Femur (tissue), 1 donor: ENCODE measurements at regions not wholly inside any gene's neighbourhood (a gene's known extent, or its start where the extent isn't known, plus 50 kb on each side); places are given as distances from the start of the nearest gene placed in this dataset.
"Not testable (repeated sequence)": the region's sequence is repeated elsewhere in the genome, so short reads cannot be mapped to it uniquely, and the experiment has no call there.

ENCODE experiments used
- DNase-seq: peaks from one replicate; pipeline ENCODE4 v3.0.0-alpha.2; 2017

DNA sequence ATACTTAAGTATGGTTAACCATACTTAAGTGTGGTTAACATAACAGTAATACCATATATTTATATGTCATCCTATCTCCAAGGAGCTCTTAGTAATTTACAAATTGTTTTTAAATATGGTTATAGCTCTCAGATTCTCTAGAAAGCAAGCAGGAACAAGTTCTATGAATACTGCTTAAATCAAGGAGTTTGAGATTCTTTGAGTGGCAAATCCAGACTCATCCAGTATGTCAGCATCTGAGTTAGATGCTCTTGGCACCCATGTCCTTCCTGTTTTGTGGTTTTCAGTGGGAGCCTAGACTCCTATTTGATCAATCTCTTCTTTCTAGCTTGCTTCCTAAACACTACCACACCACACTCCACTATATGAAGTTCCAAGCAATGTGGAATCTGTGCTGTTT, 114.7 kb upstream of the GDNF start:
- DNase-seq = no peak

- DNase-seq = no peak
These were observed 112.3 kb upstream of the GDNF start for GRCh38 chr5:37951946-37952721.

DNA sequence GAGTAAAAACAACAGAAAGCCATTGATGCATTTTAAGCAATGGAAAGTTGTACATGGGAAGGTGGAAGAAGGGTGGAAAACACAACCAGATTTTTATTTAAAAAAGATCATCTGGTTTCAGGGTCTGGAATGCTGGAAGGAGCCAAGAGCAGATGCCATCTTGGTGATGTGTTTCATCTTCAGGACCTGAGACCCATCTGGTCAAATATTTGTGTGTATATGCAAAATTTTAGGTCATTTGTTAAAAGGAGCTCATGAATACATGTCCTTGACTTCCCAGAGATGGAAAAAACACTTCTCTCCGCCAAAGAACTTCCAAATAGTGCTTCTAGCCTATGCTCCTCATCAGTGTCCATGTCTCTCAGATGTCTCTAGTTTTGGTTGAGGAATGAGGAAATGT, 110.6 kb upstream of the GDNF start:
- no peak for DNase-seq

DNA sequence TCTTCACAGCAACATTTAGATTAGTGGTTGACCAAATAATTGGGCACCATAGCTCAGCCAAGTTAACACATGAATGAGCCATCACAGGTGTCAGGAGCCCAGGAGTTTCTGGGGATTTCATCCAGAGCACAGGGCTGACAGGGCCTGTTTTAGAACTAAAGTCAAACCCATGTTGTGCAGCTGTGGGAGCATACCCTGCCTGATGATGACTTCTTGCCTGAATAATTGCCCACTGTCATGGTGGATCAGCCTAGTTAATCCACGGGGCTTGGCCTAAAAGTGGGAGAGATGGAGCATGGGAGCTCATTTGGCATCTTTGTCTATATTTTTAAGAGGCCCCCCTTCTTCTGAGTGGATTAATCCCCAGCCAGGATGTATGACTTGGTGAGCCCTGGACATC, 105.6 kb upstream of the GDNF start:
- DNase-seq = no peak

DNA sequence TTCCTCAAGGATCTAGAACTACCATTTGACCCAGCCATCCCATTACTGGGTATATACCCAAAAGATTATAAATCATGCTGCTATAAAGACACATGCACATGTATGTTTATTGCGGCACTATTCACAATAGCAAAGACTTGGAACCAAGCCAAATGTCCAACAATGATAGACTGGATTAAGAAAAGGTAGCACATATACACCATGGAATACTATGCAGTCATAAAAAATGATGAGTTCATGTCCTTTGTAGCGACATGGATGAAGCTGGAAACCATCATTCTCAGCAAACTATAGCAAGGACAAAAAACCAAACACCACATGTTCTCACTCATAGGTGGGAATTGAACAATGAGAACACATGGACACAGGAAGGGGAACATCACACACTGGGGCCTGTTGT, 103.3 kb upstream of the GDNF start:
- DNase-seq = not testable (repeated sequence)

DNA sequence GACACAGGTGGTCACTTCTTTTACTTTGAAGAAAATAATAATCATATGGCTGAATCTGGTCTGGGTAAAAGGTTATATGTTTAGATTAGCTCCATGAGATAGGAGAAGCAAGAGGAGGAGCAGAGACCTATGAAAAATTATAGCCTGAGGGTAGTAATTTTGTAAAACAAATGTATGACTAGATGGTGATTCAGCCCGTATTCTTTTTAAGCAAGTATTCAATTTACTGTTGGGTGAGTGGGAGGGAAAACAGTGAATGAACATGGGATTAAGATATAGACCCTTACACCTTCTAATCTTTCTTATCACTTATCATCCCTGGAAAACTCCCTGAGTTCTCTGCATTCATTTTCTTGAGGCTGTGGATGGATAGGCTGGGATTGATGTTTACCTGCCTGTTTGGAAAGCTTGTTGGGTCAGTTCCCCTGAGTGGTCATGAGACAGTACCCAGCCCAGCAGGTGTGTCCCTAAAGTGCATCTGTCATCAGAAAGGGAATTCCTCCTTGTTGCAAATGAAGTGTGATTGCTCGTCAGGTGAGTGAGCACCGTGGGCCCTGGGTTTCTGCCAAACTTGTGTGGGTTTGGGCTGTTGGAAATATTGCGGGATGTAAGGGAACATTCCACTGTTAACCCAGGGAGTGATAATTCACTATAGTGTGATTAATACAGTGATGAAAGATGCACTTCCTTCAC, 101.2 kb upstream of the GDNF start:
- DNase-seq = no peak

GRCh38 chr5:37938861-37939260, 99.0 kb upstream of the GDNF start:
- DNase-seq = no peak

DNA sequence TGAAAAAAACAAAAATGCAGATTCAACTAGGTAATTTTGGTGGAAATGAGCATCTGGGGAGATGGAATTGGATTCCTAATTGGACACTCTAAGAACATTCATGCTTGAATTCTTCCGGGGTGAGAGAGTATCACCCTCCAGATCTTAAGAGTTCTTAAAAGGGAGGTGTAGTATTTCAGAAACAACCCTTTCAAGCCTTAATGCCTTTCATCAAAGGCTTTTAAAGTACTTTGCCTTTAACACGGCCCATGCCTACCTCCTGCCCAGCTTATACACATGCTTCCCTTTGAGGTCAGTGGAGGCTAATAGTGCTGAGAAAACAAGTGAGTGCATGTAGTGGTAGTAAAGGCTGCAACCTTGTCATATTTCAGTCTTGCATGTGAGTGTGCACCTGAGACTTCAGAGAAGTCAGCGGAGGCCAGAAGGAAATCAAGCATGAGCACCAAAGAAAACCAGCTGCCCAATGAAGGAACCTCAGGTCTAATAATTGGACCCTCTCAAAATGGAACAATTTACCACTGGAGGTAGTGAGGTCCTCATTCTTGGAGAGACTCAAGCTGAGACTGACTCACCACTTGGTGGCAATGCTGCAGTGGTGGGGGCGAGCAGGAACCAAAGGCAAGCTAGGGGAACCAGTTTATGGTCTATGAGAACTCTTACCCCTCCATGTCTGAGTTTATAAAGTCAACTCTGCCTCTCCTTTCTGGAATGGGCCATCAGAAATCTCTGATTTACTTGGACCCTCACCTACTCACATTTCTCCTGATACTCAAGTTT, 98.4 kb upstream of the GDNF start:
- DNase-seq = no peak

- no peak for DNase-seq
These were observed 96.2 kb upstream of the GDNF start for GRCh38 chr5:37936091-37936490.

DNA sequence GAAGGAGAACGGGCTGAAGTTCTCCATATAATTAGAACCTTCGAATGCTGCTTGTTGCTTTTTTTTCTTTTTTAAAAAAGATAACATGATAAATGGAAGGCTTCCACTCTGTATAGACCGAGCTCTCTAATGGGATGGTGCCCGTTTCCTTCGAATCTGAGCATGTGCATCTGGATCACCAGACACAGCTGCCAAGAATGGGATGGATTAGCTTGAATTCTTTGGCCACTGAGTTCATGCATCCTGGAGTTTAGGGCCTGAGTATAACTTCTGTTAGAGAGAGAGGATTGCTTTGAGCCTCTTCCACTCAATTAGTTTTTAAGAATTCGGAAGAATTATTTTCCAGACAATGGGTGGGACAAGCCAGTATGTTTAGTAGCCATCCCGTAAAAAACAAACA, 93.7 kb upstream of the GDNF start:
- DNase-seq = no peak

DNA sequence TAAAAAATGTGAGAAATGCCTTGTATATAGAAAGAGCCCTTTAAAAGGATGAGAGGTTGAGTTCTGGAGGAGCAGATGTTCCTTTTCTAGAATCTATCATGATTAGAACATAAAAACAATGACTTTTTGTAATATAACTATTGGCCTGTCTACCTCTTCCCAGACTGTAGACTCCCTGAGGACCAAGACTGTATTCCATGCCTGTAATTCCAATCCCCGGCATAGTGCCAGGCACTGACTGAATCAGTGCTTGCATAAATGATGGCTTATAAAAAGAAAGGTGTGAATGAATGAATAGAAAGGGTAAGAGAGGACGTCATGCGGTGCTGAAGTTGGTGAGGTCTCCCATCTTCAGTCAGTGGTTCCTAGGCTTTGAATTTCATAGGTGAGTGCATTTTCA, 92.6 kb upstream of the GDNF start:
- no peak for DNase-seq

DNA sequence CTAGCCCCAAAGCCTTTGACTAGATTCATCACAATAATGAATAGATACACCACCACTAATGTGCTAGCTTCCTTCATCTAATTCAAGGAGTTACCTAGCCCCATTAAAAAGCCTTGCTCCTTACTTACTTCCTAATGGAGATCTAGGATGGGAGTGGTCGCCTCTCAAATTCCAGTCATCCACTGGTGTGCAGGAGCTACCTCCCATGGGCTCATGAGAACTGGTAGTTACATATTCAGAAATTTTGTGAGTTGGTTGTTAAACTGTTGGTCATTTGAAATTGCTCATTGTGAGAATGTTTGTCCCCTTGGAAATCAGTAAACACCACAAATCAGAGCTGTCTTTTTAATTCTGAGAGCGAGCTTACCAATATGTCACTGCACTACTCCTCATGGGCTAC, 91.7 kb upstream of the GDNF start:
- DNase-seq = no peak

- no peak for DNase-seq
These were observed 90.5 kb upstream of the GDNF start for GRCh38 chr5:37930350-37930749.

- DNase-seq = no peak
These were observed 90.0 kb upstream of the GDNF start for GRCh38 chr5:37929791-37930190.

DNA sequence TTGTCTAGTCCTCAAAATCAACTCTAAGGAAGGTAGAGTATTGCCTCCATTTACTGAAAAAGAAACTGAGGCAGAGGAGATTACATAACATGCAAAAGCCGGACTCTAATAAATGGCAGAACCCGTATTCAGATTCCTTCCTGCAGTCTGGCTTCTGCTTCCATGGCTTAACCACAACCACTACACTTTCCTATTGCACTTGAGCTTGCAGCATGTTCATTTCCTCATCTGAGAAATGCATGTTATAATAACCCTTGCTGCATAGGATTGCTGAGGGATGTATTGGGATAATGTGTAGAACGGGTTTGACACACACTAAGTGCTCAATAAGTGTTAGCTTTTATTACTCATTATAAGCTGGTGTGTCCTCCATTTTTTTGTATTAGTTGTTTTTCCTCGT, 87.9 kb upstream of the GDNF start:
- DNase-seq = not testable (repeated sequence)

- no peak for DNase-seq
These were observed 86.9 kb upstream of the GDNF start for GRCh38 chr5:37926732-37927131.

- no peak for DNase-seq
These were observed 81.6 kb upstream of the GDNF start for GRCh38 chr5:37921452-37921851.

GRCh38 chr5:37918424-37918823, 78.6 kb upstream of the GDNF start:
- DNase-seq = no peak

- DNase-seq = no peak
These were observed 76.7 kb upstream of the GDNF start for GRCh38 chr5:37916525-37916924.

DNA sequence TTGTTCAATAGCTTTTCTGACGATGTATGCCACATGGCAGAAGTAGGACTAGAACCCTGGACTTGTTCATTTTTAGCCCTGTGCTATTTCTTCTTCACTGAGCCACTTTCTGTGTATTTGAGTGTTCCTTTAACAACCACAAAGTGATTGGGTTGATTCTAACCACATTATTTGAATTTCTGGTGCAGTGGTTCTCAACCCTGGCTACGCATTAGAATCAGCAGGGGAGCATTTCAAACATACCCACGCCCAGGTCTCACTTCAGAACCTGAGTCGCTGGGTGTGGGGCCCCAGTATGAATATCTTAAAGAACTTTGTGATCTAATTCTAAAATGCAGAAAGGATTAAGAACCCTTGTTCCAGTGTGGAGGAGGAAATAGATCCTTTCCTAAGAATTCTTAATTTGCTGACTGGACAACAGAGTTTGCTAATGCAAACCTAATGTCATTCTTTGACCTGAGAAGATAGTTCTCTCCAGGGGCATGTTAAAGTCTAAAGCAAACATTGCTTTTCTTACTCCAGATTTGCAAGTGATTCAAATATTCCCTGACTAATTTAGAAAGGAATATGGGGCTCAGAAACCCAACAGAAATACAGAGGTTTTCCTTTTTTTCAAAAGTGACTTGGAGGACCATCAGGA, 75.4 kb upstream of the GDNF start:
- DNase-seq = no peak

DNA sequence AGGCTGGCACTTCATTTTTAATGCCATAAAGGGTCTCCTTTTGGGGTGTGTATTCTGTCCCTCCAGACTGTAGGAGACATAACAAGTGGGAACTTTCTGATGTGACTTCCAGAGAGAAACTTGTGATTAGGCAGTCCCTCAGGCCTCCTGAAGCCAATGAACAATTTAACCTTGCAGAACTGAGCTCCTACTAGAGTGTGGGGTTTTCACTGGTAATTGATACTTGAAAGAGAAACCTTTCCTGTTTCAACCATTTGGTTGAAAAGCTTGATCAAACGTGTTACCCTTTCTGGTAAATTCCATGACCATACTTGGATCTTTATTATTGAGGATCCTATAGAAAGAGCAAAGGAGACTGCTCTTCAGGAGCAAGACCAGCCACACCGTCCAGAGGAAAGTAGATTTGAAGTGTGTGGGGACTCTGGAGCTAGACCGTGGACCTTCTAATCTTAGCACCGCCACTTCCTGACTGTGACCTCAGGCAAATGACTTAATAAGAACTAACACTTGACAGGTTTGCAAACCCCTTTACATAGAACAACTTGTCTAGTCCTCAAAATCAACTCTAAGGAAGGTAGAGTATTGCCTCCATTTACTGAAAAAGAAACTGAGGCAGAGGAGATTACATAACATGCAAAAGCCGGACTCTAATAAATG, 69.9 kb upstream of the GDNF start:
- not testable (repeated sequence) for DNase-seq

GRCh38 chr5:37906416-37906815, 66.6 kb upstream of the GDNF start:
- DNase-seq = no peak

GRCh38 chr5:37905230-37905629, 65.4 kb upstream of the GDNF start:
- DNase-seq = no peak
